Gastrocnemius medialis (tissue), 4 donors: ENCODE measurements at regions not wholly inside any gene's neighbourhood (a gene's known extent, or its start where the extent isn't known, plus 50 kb on each side); places are given as distances from the start of the nearest gene placed in this dataset.

Experiments used
- POLR2A ChIP-seq, 2 donors: fragments of 450-650 bp; IDR thresholded peaks; one replicate each; pipeline ENCODE4 v1.6.1; 2017; ENCODE audit warnings: antibody characterized with exemption in 2 of 2, mild to moderate bottlenecking in 2 of 2, moderate library complexity in 2 of 2
- TF ChIP-seq, protein P1 (sequence below), 5 experiments: fragments of 450-650 bp in 3 of 5; fragments of 200-600 bp in 2 of 5; sonication (generic) in 2 of 5; IDR thresholded peaks in 4 of 5; conservative IDR thresholded peaks in 1 of 5; 1 replicate in 4 of 5; 2 replicates in 1 of 5; pipeline ENCODE4 v1.5.1; 2016 to 2019; ENCODE audit warnings: antibody characterized with exemption in 5 of 5, mild to moderate bottlenecking in 3 of 5, moderate library complexity in 3 of 5

GRCh38 chr2:79437433-79438267 is 75.2 kb upstream of the CTNNA2 start:
- TF ChIP-seq, protein P1, sequence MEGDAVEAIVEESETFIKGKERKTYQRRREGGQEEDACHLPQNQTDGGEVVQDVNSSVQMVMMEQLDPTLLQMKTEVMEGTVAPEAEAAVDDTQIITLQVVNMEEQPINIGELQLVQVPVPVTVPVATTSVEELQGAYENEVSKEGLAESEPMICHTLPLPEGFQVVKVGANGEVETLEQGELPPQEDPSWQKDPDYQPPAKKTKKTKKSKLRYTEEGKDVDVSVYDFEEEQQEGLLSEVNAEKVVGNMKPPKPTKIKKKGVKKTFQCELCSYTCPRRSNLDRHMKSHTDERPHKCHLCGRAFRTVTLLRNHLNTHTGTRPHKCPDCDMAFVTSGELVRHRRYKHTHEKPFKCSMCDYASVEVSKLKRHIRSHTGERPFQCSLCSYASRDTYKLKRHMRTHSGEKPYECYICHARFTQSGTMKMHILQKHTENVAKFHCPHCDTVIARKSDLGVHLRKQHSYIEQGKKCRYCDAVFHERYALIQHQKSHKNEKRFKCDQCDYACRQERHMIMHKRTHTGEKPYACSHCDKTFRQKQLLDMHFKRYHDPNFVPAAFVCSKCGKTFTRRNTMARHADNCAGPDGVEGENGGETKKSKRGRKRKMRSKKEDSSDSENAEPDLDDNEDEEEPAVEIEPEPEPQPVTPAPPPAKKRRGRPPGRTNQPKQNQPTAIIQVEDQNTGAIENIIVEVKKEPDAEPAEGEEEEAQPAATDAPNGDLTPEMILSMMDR (IDR thresholded peaks at IDR 0.05 in 4 of 5, conservative IDR thresholded peaks at IDR 0.05 in 1 of 5) = no peak
- TF ChIP-seq POLR2A (IDR thresholded peaks at IDR 0.05) = no peak
